HG03039 (cell line): ENCODE measurements at regions not wholly inside any gene's neighbourhood (a gene's known extent, or its start where the extent isn't known, plus 50 kb on each side); places are given as distances from the start of the nearest gene placed in this dataset.

Source experiments
- ATAC-seq: cut with Tn5 transposase; IDR thresholded peaks from one replicate; pipeline ENCODE4 v1.9.1; 2021; ENCODE audit warnings: mild to moderate bottlenecking, moderate library complexity; ENCODE audit not compliant: unreplicated experiment

DNA sequence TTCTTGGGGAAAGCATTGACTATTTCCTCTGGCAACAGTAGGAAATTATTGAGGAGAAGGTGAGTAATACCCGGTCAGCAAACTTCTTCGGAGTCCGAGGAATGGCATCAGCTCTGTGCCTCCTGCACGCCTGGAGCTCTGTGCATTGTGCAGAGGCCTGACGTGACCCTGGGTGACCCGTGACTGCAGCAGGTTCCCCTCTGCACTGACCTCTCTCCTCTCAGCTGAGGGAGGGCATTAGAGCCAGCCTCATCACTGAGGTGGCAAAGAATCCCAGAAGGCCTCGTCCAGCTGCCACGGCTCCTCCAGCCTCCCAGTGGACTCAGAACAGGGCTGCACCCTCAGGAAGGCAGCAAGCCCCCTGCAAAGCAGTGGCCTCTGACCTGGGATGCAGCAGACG lies 502.9 kb downstream of the CD83 start:
- no peak for ATAC-seq

DNA sequence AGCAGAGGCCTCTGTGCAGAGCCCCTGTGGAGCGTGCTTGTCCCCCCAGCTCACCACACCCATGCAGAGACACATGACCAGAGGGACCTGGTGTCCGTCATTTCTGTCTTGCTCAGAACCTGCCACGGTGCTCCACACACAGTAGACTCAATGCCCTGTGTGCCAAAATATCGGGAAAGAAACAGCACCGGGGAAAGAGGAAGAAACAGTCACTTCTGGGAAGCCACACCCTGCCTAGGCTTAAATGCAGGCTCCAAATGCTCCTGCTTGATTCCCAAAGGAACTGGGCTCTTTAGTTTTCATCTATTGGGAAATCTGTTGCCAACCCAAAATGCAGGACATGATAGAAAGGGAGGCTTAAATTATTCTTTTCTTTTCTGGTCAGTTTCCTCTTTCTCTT lies 503.9 kb downstream of the CD83 start:
- ATAC-seq = no peak

DNA sequence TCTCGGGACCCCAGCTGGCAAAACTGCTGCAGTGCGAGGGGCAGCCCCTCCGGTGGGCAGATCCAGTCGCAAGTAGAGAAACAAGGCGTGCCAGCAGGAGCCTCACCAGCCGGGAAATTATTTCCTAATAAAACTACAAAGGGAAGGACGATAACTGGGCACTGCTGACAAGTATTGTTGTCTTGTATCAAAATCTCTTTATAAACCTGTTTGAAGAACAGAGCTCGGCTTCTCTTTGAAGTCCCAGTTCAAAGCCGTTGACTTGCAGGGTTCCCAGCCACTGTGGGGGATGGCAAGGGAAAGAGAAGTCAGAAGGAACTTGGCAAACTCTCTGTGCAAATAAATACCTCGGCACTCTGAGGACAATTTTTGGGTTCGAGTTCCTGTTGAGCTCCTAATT lies 504.5 kb downstream of the CD83 start:
- ATAC-seq = no peak

DNA sequence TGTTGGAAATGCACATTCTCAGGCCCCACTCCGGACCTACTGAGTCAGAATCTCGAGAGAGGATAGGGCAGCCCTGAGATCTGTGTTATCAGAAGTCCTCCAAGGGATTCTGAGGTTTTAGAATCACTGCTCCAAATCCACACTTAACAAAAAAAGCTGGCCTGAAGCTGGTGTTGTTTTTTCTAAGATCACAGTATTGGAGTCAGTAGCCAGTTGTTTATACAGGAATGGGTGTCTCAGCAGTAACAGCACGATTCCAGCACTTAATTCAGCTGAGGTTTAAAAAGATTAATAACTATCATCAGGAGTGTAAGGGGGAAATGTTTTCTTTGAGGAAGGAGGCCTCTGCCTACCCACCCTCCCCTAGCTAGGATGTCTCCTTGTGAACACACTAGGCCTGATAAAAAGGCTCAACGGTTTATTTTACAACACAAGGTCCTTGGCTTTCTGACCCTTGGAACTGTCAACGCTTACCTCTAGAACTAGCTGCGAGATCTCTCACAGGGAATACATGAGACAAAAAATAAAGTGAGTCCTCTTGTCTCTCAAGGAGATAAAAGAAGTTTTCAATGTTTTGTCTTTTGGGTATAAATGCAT lies 505.4 kb downstream of the CD83 start:
- ATAC-seq = no peak

DNA sequence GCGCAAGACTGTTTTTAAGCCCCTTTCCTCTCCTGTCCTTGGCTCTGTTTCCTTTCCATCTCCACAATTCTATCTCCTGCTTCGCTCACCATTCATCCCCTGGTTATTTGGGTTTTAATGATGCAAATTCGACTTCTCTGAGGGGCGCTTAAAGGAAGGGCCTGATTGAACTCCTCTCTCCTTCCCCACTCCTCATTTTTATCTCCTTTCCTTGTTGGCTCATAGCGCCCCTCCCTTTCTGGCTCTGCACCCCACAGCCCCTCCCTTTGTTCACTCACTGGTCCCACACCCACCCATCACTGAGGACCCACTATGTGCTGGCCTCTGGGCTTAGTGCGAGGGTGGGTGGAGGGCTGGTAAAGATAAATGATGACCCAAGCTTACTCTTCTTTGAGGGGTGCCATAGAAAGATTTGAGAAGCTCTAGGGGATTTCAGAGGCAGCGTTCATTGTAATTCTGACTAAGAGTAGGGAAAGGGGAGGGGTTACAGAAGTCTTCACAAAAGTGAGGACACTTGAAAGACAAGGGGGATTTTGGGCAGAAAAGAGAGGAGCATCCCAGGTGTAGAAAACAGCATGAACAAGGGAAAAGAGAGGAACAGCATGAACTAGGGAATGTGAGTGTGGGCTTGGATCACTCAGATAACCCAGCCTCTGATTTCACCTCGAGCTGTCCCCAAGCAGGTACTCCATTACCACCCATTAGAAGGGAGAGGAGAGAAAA lies 507.8 kb downstream of the CD83 start:
- no peak for ATAC-seq

DNA sequence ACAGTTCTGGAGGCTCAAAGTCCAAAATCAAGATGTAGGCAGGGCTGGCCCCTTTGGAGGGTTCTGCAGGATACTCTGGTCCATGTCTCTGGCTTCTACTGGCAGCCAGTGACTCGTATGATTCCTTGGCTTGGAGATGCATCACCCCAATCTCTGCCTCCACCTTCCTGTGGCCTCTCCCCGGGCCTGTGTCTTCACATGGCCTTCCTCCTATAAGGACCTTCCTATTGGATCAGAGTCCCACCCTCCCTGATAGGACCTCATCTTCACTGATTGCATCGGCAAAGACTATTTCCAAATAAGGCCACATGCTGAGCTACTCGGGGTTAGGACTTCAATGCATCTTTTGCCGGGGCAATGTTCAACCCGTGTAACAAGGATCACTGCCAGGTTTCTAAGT lies 509.0 kb downstream of the CD83 start:
- no peak for ATAC-seq

DNA sequence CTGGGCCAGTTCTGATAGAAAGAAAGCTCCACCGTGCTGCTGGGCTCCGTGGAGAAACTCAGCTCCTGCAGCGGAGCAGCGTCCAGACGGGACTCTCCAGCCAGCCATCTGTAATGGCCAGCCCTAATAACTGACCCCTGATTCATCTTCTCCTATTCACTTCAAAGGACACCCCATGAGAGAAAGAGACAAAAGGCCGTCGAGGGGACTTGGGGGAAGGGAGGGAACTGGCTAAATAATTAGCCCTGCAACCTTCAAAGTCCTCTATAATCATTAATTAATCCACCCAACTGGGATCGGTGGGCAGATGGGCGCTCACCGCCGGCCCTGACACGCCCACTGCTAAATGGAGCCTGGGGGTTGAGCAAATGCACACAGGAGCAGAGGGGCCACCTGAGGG lies 512.4 kb downstream of the CD83 start:
- ATAC-seq = no peak

DNA sequence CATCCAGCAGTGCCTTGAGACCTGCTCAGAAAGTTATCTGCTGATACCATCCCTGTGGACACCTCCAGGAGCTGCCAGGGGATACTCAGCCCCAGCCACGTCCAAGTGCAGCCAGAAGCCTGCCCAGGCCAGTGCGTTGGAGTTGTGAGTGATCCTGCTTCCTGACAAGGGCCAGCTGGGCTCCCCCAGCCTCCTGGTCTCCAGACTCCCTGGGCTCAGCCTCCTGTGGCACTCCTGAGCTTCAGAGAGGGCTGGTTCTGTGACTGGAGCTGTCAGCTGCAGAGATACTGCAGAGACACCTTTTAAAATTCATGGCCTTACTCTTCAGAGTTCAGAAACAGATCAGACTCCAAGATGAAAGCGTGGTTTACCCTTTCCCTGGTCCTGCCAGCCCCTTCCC lies 515.9 kb downstream of the CD83 start:
- ATAC-seq = no peak

DNA sequence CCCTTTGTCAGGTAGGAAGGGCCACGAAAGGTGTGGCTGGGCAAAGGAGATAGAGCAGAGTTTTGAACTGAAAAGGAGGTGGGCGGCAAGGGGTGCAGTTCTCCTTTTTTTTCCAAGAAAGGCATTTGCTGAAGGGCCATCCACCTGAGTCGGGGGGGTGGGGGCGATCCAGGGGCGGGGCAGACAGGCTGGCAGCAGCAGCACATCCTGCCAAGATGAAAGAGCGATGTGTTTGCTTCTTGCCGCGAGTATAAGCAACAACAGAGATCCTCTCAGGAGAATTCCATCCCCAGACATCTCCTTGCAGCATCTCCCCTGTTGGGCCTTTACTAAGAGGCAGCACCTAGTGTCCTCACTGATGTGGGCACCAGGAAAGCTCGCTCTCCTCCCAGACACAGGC lies 516.5 kb downstream of the CD83 start:
- ATAC-seq = no peak

DNA sequence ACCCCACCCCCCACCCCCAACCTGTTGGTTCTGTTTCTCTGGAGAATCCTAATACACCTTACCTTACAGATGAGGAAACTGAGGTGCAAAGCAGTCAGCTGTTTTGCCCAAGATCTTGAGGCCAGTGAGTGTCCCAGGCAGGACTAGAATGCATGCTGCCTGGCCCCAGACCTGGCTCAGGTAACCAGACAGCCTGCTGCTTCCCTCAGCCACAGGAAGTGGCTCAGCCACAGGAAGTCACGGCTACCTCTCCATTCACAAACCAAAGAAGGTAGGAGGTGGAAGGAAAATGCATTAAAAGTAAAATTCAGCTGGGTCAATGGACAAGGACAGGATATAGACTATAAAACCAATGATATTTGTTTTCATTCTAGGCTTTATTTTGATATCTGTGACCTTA lies 517.6 kb downstream of the CD83 start:
- no peak for ATAC-seq

DNA sequence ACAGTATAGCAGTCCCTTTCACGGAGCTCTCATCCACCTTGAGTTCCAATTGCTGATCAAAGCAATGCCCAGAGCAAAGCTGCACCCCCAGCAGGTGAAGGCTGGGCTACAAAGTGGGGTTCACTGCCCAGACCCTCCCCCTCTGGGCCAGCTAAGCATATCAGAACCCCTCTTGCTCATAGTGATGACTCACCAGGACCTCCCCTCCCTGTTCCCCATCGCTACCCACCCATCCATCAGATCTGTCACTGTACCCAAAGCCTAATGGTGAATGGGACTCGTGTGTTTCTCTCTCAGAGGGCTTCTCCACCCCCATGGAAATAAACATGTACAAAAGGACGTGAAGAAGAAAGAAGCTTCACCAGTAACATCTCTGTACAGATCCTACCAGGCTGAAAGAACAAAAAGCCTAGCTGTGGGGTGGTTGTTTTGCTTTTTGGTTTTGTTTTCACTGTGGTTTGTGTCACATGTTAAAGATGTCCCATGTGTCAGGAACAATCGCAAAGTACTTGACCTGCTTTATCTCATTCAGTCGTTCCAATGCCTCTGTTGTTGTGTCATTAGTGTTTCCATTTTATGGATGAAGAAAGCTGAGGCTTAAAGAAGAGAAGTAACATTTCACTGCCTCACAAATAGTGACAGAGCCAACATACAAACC lies 518.5 kb downstream of the CD83 start:
- no peak for ATAC-seq

DNA sequence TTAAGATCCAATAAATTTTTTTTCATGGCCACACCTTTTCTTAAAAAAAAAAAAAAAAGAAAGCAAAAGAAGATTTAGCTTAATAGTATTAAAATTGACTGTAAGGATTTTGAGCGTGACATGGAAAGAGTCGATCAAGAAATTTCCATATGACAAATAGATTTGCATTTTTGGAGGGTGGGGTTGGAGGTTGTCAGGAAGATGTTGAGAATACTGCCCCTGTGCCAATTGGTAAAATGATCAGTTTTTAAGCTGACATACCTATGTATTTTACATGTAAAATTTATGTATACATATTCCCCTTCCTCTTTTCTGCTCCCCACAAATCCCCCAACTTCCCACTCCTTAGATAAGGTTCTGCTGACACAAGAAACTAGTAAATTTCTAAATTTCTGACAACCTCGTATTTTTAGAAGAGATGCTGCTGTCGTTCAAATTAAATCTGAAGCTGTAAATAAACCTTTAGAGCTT lies 520.9 kb downstream of the CD83 start:
- ATAC-seq = no peak

DNA sequence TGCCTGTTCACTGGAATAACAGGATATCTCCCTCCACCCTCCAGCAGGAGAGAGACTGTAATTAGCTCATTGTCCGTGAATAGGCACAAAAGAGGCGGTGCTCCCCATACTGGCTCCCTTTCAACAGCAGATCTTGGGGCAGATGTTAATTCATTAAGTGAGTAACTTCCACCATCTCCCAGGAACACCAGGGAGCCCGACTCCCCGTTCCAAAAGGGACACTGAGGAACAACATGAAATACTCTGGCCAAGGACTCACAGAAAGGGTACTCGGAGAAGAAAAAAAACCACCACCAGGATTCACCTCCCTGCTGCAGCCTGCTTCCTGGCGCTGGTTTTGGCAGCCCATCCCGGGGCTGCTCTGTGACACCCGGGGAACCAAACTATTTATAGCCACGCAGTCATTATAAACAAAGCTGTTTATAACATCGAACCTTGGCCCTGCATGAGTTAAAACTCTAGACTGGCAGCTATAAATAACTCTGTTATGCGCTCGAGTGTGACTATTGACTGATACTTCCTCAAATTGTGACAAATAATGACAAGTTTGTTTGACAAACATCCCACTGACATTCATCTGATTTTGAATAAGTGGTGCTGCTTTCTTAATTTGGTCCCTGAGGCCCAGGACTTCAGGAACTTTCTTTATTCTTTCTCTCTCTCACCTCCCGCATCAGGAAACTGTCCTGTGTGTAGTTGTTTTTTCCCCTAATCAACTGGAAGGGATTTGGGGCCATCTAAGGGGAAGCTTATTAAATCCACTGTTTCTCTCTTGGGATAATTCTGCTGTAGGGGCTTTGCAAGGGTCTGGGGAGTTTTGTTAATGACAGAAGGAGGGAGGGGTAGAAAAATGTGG lies 521.6 kb downstream of the CD83 start:
- no peak for ATAC-seq

DNA sequence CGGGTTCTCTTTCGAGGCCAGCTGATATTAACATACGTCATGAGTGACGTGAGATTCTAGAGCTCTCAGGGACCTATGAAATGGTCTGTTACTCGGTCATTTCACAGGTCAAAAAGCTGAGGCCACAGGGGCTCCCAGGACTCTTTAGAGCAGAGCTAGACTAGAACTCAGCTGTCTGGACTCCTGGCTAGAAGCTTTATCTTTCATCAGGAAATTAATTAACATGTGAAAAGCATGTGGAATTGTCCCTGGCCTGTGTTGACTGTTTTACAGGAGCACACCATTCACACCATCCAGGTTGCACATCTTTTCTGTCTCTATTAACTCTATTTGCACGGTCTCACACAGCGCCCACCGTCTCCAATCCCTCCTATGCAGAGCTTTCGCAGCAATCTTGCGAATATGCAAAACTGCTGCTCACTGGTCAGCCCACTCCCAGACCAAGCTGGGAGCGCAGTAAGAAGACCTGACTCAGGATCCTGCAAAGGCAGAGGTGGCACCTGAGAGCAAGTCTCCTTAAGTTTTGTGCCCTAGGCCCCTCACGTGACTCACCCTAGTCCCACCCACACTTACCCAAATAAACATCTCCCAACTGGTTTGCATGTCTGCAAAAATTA lies 522.5 kb downstream of the CD83 start:
- ATAC-seq = no peak

DNA sequence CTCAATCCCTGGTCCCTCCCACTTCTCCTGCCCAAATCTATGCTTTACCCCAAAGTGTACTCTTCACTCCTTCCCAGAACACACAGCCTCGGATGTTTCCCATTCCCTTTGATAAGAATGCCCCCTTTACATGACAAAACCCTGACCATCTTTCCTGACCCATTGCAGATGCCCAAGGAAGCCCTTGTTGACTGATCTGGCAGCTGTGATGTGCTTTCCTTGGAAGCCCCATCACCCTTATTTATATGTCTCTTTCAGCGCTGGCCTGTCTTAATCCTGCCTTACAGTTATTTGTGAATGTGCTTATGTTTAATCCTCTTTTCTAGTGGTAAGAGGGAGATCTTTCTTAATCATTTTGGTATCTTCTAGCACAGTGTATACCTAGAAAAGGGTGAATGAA lies 523.1 kb downstream of the CD83 start:
- no peak for ATAC-seq

DNA sequence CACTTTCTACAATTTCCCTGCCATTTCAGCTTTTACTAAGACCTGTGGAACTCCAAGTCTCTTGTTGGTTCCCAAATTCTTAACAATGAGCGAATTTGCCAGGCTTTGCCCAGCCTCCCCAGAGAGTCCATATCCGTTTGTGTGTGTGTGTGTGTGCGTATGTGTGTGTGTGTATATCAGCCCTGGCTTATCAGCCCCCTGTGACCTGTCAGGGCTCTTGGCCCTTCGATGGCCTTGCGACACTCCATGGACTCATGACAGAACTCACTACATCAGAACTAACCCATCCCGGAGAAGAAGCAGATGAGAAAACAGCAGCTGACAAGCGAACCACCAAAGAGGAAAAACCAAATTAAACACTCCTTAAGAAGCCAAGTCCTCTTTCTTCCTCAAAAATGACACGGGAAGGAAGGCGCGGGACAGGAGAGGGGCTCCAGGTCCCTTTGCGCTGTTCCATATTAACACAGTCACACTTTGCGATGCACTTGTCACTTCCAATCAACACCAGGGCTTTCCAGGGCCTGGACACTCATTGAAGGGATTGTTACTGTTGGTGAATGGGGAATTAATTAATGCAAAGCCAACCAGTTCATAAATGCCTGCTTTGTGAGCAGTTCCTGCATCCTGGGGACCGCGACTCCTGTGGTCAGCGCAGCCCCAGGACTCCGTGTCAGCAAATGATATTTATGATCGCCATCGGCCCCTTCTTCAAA lies 524.0 kb downstream of the CD83 start:
- ATAC-seq = no peak

DNA sequence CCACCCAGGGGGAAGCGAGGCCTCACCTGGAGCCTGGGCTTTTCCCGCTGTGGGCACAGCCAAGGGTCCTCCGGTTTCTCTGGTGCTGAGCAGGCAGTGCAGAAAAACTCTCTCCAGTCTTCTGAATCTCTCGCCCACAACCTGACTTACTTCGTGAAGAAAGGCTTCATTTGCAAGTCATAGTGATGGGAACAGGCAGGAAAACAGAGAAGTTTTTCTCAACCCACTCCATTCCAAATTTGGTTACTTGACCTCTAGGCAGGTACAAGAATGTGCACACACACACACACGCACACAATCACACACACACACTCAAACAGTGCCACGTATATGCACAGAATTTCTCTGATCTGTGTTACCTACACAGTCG lies 524.5 kb downstream of the CD83 start:
- ATAC-seq = no peak

DNA sequence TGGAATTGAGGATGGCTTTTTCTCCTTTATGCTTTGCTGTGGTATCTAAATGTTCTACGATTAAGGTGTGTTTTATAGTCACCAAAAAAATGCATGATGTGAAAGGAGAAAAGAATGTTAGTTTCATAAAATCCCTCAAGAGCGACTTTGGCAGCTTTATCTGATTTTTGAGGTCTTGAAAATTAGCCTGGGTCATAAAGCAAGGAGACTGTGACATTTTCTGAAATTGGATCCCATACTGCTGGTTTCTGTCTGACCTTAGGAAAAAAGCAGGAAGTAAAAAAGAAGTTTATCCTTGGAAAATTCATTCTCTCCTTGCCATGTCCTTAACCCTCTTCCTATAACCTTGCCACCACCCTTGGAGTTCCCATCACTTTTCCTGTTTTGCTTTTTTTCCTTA lies 525.3 kb downstream of the CD83 start:
- ATAC-seq = no peak

DNA sequence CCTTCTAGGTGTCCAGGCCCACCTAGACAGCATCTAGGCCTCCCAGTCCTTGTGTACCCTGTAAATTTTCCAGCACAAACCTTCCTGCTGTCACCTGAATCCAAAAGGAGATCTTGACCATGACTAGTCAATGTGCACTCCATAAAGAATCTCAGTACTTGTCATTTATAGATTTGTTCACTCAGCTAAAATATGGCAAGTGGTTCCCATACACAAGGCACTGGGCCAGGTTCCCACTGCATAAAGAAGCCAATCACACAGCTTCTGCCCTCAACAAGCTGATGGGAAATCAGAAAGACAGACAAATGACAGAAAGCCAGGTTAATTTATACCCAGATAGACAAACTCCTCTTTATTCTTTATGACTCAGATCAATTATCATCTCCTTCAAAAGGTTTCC lies 526.8 kb downstream of the CD83 start:
- ATAC-seq = no peak

DNA sequence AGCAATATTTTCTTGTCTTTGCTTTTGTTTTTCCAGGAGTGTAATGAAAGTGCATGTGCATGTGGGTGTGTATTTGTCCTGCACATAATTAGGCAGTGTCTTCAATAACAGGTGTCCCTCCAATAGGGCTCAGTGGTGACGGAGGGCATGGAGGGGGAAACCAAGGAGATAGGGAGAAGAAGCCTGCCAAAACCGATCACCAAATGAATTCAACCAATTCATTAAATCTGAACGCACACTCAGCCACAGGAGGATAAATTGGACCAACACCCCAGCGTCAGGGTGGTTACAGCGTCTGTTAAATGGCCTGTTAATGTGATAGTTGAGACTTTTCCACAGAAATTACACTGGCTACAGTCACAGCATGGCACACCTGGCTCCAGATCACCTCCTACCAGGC lies 527.6 kb downstream of the CD83 start:
- ATAC-seq = no peak
